HL-60 (cell line): ENCODE measurements at regions not wholly inside any gene's neighbourhood (a gene's known extent, or its start where the extent isn't known, plus 50 kb on each side); places are given as distances from the start of the nearest gene placed in this dataset.

Experiments used
- DNase-seq, 2 experiments: peaks; one replicate each; pipeline ENCODE4 v3.0.0-alpha.2; 2010 to 2020; ENCODE audit warnings: low read depth in 1 of 2, low spot score in 1 of 2
- H3K27ac ChIP-seq: fragments of 250-450 bp; sonication (Bioruptor Pico); replicated peaks from 2 replicates; pipeline ENCODE4 v1.5.1; 2020; ENCODE audit warnings: mild to moderate bottlenecking, moderate library complexity
- H3K27me3 ChIP-seq: fragments of 250-450 bp; sonication (Bioruptor Pico); 2 replicates; pipeline ENCODE4 v1.5.1; 2021; ENCODE audit warnings: mild to moderate bottlenecking, moderate library complexity; ENCODE audit not compliant: insufficient read depth, poor library complexity, severe bottlenecking
- H3K4me3 ChIP-seq: replicated peaks from 2 replicates; pipeline ENCODE4 v1.5.1; 2011; ENCODE audit warnings: mild to moderate bottlenecking, control low read depth, low read length; ENCODE audit not compliant: insufficient read depth
- GABPA ChIP-seq: IDR thresholded peaks from 2 replicates; pipeline ENCODE4 v1.6.1; 2012; ENCODE audit warnings: low read depth
- POLR2AphosphoS5 ChIP-seq: IDR thresholded peaks from 2 replicates; pipeline ENCODE4 v1.6.1; 2012; ENCODE audit warnings: low read depth
- SPI1 ChIP-seq: IDR thresholded peaks from 2 replicates; pipeline ENCODE4 v1.6.1; 2012; ENCODE audit warnings: low read depth, mild to moderate bottlenecking, borderline replicate concordance
- TF ChIP-seq, protein P1 (sequence below): IDR thresholded peaks from one replicate; pipeline ENCODE4 v1.5.1; 2011; ENCODE audit warnings: low read length, control low read depth, inconsistent platforms; ENCODE audit not compliant: insufficient read depth
- TF ChIP-seq, protein P2 (sequence below): IDR thresholded peaks from 2 replicates; pipeline ENCODE4 v1.6.1; 2012; ENCODE audit warnings: low read depth; ENCODE audit not compliant: insufficient replicate concordance

DNA sequence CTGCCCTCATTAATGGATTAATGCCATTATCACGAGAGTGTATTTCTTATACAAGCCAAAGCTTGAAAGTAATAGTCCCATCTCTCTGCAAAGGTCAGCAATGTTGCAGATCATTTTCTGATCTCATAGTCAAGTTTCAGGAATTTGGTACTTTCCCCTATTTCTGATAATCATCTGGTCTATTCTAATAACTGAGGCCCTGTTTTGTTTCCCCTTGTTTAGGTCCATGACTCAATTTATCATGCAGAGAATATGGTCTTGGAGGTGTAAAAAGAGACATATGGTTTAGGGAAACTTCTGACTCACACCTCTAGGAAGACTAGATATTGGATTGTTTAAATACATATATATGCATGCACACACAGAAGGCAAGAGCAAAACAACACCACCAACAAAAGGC is 339.3 kb upstream of the NUDT12 start:
- DNase-seq: no peak
- TF ChIP-seq, protein P1, sequence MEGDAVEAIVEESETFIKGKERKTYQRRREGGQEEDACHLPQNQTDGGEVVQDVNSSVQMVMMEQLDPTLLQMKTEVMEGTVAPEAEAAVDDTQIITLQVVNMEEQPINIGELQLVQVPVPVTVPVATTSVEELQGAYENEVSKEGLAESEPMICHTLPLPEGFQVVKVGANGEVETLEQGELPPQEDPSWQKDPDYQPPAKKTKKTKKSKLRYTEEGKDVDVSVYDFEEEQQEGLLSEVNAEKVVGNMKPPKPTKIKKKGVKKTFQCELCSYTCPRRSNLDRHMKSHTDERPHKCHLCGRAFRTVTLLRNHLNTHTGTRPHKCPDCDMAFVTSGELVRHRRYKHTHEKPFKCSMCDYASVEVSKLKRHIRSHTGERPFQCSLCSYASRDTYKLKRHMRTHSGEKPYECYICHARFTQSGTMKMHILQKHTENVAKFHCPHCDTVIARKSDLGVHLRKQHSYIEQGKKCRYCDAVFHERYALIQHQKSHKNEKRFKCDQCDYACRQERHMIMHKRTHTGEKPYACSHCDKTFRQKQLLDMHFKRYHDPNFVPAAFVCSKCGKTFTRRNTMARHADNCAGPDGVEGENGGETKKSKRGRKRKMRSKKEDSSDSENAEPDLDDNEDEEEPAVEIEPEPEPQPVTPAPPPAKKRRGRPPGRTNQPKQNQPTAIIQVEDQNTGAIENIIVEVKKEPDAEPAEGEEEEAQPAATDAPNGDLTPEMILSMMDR: no peak
- H3K27me3 ChIP-seq: no peaks in the 10 kb centered on the region
- no peak overlapping the region for H3K27ac ChIP-seq
- H3K4me3 ChIP-seq: no peak overlapping the region

DNA sequence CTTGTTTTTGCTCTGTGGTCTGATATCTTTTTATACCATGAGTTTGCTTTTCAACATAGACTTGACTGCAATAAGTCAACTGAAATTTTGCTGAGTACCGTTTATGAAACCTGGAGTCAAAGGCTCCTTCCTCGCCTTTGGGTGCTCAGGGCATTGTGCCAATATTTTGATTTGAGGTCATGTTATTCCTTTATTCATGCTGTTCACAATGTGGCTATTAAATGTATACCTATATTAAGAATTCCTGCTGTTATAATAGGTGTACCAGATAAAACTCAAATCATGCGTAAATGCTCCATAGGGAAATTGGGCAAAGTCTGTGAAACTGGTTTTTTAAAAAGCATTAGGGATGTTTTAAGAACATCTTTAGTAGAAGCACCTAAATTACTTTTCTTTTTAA is 334.0 kb upstream of the NUDT12 start:
- no peaks in the 10 kb centered on the region for H3K27me3 ChIP-seq
- DNase-seq: no peak
- H3K27ac ChIP-seq: no peak overlapping the region
- TF ChIP-seq, protein P1: no peak
- TF ChIP-seq POLR2AphosphoS5 (no peak), GABPA (no peak), SPI1 (no peak)
- TF ChIP-seq, protein P2, sequence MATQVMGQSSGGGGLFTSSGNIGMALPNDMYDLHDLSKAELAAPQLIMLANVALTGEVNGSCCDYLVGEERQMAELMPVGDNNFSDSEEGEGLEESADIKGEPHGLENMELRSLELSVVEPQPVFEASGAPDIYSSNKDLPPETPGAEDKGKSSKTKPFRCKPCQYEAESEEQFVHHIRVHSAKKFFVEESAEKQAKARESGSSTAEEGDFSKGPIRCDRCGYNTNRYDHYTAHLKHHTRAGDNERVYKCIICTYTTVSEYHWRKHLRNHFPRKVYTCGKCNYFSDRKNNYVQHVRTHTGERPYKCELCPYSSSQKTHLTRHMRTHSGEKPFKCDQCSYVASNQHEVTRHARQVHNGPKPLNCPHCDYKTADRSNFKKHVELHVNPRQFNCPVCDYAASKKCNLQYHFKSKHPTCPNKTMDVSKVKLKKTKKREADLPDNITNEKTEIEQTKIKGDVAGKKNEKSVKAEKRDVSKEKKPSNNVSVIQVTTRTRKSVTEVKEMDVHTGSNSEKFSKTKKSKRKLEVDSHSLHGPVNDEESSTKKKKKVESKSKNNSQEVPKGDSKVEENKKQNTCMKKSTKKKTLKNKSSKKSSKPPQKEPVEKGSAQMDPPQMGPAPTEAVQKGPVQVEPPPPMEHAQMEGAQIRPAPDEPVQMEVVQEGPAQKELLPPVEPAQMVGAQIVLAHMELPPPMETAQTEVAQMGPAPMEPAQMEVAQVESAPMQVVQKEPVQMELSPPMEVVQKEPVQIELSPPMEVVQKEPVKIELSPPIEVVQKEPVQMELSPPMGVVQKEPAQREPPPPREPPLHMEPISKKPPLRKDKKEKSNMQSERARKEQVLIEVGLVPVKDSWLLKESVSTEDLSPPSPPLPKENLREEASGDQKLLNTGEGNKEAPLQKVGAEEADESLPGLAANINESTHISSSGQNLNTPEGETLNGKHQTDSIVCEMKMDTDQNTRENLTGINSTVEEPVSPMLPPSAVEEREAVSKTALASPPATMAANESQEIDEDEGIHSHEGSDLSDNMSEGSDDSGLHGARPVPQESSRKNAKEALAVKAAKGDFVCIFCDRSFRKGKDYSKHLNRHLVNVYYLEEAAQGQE: no peak
- H3K4me3 ChIP-seq: no peak overlapping the region

DNA sequence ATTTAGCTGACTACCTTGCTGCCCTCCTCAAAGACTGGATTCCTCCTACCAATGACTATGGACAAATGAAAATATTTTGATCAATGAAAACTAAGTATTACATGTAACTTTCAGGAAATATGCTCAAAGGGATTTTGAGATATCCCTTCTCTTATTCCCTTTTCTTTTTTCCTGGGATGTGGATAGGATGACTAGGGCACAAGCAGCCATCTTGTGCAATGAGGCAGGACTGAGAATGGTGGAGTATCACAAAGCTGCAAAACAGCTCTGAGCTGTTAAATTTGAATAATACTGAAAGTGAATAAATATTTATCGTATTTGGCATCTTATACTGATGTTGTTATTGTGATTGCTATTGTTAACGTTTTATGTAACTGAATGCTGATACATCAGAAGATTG is 333.1 kb upstream of the NUDT12 start:
- Histone ChIP-seq H3K4me3 (no peak overlapping the region), H3K27ac (no peak overlapping the region), H3K27me3 (no peaks in the 10 kb centered on the region)
- TF ChIP-seq SPI1 (no peak), GABPA (no peak), POLR2AphosphoS5 (no peak)
- TF ChIP-seq, protein P2: no peak
- TF ChIP-seq, protein P1: no peak
- no peak for DNase-seq

DNA sequence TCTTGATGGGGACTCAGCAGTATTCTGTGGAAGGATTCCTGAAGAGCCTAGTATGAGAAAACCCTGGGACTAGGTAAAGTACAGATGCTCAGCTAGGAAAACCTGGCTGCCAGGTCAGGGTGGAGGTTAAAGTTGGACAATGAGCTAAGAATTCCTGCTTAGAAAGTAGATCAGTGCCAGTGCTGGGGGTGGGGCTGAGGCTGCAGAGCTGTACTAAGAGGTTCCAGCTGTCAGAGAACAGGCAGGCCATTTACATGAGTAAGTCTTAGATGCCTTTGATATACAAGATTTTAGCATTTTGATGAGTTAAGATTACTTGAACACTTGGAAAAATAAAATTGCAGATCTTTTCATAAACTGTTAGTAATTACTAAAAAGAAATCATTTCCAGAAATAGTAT is 332.3 kb upstream of the NUDT12 start:
- DNase-seq: no peak
- Histone ChIP-seq H3K4me3 (no peak overlapping the region), H3K27me3 (no peaks in the 10 kb centered on the region), H3K27ac (no peak overlapping the region)
- TF ChIP-seq, protein P1: no peak
- no peak for TF ChIP-seq GABPA
- no peak for TF ChIP-seq POLR2AphosphoS5
- TF ChIP-seq, protein P2: no peak
- TF ChIP-seq SPI1: no peak
